GM21528 (cell line): ENCODE measurements at regions not wholly inside any gene's neighbourhood (a gene's known extent, or its start where the extent isn't known, plus 50 kb on each side); places are given as distances from the start of the nearest gene placed in this dataset.
"Not testable (repeated sequence)": the region's sequence is repeated elsewhere in the genome, so short reads cannot be mapped to it uniquely, and the experiment has no call there.

Source experiments
- ATAC-seq: cut with Tn5 transposase; IDR thresholded peaks from one replicate; pipeline ENCODE4 v1.9.1; 2021; ENCODE audit warnings: mild to moderate bottlenecking, moderate library complexity; ENCODE audit not compliant: unreplicated experiment, low FRiP score

DNA sequence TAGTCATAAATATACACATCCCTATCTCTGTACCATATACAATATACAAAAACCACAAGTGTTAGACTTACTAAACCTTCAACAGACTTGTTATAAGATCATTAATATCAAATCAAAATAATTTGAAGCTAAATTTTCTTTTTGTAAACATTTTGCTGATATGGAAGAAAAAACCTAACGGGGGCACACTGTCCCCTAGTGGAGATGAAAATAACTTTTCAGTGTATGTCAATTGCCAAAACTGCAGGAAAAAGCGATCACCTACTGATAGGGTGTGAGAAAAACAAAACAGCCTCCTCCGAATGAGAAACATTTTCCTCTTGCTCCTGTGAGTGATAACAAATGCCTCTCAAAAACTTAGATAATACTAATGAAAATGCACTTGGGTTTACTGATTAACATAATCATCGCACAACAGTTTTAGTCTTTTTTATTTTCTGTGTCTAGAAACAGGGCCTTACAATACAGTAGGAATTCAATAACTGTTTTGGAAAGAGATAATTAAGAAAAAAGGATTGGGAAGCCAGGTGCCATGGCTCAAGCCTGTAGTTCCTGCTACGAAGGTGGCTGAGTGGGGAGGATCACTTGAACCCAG, 322.7 kb downstream of the CRPPA start:
- no peak for ATAC-seq

DNA sequence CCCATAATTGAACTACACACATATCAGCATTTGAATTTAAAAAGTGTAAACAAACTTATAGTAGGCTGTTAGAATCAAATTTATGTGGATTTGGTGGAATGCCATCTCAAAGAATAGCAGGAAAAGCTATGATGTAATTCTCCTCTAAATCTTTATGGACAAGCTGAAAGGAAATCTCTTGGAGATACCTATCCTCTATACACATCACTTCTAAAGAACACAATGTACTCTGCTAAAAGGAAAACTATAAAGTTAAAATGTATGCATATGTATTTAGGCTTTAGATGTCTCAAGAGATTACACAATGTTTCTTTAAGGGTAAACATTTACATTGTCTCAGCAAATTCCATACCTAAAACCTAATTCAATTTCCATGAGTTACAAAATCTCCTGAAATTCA, 323.3 kb downstream of the CRPPA start:
- ATAC-seq = no peak

DNA sequence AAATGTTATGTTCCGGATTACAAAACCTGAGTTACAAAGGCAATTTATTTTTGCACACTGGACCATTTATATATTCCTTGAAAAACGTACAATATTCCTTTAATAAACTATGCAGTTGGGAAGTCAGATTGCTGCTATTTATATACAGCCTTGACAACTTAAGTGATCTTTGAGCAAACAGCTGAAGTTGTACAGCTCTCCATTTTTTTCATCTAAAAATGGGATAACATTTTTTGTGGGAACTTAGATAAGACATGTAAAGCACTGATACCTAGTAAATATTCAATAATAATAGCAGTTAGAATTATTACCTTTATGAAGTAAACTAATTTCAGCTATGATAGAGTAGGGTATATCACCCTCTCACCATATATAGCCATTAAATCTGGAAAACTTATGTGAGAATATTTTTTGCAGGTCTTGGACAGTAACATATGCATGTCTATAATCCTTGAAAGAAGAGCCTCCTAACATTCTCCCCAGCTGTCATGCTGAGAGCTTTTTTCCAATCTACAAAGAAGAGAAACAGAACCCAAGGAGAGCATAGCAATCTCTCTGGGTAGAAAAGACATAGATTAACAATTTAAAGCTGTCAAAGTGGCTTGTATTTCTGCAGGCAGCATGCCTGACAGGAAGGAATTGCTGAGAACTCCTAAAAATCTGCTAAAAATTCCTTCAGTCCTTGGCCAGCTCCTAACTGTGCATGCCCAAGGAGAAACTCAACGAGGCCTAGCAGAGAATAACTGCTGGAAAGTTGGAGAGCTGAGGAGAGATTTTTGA, 326.0 kb downstream of the CRPPA start:
- ATAC-seq = no peak

DNA sequence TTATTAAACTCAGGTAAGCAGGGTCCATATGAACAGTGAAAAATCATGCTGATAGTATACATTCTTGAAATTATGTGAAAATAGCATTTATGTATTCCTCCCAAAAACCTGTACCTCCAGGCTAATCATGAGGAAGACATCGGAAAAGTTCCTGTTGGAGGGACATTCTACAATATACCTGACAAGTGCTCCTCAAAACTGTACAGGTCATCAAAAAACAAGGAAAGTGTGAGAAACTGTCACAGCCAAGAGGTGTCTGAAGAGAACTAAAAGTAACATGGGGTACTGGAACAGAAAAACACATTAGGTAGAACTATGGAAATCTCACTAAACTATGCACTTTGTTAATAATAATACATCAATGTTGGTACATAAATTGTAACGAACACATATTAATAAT, 326.7 kb downstream of the CRPPA start:
- ATAC-seq = no peak

DNA sequence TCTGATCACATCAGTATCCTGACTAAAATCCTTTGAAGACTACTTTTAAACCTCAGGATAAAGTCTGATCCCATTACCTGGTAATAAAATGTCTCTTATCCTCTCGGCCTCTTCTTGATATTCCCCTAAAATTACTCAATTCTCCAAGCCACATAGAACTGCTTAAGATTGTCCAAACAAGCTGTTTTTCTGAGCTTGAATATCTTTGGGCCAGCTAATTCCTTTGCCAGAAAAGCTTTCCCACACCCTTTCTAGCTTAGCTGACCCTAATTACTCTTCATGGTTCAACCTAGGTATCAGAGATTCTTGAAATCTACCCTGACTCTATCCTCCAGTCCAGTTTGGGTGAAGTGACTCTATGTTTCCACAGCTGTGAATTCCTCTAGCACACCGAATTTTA, 328.6 kb downstream of the CRPPA start:
- ATAC-seq = no peak

DNA sequence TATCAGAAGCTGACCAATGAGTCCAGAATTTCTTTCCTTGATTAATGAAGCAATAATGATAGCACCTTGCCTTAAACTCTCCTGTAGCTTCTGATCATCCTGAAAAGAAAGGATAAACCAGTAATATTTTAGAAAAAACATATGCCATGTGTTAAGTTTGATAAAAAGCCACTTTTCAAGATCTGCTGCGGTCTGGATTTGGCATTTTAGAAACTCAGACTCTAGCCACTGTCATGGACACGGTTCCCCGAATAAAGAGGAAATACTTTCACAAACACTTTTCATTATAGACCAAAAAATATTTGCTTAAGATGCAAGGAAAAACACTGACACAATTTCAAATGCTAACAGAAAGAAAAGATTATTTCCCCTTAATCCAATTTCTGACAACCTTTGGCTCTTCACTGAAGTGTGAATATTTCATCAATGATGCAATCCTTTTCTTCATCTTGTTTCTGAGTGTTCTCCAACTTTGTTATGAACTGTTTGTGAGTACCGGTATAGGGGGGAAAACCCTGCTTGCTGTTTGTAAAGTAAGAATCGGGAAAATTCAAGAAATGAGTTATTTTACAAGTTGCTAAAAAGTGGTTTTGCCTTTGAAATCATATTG, 329.5 kb downstream of the CRPPA start:
- no peak for ATAC-seq

DNA sequence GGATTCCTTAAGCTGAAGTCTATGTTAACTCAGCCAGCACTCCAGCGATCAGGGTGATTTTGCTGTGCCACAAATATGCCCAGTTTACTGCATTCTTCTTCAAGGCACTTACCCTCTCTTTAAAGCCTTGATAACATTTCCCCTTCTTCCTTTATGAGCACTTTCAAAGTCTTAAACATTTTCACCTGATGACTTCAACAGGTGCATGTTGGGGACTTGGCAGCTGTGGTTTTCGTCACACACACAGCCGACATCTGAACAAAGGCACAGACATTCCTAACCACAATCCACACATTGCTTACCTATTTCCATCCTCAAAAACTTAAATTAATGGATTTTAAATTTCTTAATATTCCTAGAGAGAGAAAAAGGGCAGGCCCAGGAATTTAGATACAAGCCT, 331.5 kb downstream of the CRPPA start:
- no peak for ATAC-seq

DNA sequence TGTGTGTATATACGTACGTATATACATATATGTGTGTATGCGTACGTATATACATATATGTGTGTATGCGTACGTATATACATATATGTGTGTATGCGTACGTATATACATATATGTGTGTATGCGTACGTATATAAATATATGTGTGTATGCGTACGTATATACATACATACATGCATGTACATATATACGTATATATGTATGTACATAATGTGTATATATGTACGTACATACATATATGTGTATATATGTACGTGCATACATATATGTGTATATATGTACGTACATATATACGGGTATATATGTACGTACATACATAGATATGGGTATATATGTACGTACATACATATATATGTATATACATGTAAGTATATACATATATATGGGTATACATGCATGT, 332.1 kb downstream of the CRPPA start:
- no peak for ATAC-seq

DNA sequence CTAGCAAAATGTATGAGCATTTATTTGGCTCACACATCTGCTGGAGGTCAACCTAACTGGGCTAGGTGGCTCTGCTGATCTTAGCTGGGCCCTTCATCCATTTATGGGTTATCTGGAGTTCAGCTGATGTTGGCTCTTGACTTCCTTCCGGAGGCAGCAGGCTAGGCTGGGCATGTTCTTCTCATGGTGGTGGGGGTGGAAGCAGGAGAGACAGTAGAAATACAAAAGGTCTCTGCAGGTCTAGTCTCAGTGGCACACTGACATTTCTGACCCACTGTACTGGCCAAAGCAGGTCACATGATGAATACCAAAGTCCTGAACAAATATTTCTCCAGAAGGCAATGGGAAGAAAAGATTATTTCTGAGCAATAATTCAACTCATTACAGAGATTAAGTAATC, 334.6 kb downstream of the CRPPA start:
- ATAC-seq = no peak

DNA sequence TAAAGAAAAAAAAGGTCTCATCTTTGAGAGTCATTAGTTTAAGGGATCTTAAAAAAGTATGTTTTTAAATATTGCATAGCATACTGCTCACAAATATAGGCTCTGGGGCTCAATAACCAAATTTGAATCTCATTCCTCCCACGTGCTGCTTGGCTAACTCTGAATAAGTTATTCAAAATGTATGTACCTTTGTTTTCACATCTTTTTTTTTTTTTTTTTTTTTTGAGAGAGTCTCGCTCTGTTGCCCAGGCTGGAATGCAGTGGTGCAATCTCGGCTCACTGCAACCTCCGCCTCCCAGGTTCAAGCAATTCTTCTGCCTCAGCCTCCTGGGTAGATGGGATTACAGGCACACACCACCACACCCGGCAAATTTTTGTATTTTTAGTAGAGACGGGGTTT, 335.6 kb downstream of the CRPPA start:
- not testable (repeated sequence) for ATAC-seq

DNA sequence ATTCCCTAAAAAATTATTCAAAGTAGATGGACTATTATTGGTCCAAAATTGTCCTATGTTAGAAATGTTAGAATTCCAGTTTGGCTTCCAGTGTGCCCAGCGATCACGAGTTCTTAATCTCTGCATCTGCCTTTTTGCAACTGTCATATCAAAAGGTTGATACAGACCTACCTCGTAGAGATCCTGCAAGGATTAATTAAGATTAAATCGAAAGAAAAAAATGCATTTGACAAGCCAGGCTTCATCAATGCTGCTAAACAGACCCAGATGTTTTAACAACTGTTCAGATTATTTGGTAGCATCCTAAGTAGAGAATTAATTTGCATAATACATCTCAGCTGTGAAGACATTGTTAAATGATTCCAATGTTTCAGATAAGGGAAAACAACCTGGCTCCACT, 336.5 kb downstream of the CRPPA start:
- ATAC-seq = no peak

DNA sequence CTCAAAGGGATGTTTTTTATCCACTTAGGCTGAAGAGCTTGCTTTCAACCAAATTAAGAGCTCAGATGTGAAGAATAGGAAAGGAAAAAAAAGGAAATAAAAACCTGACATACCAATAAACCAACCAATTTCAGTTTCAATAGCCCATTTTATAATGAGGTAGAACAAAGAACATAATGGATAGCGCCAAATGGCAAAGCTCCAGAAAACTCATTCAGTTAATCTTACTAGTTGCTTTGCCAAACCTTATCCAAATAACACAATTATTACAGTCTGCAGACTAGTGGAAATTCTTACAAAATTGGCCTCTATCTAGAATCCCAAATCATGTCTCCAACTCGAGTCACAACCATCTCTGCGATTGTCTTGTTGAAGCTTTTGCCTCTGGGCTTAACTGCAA, 337.0 kb downstream of the CRPPA start:
- no peak for ATAC-seq

DNA sequence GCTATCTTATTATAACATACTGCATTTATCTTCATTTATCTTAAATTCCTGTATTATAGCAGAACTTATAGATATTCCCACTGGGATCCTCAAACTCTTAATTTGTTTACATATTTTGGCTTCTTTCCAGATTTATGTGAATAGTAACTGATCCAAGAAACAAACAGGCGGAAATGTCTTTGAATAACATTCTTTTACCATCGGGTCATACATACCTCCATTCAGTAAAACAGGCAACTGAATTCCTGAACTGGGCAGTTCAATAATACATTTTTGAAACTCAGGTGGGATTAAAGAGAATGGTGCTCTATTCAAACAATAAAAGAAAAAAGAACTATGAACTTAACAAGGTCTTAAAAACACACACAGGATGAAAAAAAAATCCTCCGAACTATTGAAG, 337.4 kb downstream of the CRPPA start:
- ATAC-seq = no peak

DNA sequence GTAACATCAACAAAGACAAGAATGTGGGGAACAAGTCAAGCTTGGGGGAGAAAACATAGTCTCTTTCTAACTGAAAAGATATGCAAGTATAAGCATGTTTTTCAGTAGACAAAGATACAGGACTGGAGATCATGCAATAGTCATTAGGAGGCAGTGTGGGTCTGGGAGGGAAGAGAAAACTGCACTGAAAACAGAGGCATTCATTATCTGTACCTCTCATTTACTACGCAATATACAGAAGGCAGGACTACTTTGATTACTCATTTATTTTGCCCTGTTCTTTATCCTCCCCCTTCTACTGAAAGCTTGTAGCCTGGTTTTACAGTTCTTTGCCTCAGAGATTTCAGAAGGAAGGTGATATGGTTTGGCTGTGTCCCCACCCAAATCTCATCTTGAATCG, 341.2 kb downstream of the CRPPA start:
- ATAC-seq = no peak

DNA sequence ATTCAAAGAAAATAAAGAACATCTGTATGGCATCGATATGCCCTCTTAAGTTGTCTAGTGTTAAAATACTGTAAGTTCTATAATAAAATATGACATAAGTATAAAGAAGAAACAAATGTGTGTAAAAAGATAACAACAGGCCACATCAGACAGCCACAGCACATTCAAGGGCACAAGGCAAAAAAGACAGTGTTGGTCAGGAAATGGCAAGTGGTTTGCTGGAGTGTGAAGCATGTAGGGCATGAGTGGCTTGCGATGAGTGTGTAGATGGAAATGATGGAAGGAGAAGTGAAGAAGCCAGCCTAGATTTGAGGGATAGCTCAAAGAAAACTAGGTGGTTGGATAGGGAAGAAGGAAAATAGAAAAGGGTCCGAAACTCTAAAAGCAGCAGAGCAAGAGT, 341.6 kb downstream of the CRPPA start:
- no peak for ATAC-seq

DNA sequence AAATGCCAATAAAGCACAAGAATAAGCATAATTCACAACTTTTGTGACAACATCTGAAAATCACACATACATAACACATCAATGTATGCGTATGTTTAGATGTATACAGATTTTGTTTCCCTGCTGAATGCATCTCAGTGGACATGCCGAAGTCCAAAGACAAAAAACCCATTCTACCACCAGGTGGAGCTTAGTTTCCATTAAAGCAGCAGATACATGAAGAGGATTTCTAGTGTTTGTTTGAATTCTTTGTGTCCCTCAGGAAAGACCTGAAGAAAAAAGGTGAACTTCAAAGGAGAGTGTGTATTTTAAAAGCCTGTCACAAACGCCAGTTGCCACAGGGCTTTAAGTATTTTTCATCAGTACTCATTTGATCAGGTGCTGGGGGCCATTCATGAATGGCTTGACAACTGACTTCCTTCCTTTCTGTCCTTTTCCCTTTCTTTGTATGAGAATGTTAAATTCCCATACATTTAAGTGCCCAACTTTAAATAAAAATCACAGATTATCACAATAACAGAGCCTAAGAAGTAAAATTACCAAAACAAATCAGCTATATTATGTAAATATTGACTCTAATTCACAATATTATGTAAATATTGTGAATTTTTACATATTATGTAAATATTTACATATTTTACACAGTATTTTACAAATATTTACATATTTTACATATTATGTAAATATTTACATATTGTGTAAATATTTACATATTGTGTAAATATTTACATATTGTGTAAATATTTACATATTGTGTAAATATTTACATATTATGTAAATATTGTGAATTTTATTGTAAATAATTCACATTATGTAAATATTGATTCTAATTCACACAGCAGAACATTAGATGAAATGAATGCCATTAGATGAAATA, 343.0 kb downstream of the CRPPA start:
- peak; percentile 69 for ATAC-seq

DNA sequence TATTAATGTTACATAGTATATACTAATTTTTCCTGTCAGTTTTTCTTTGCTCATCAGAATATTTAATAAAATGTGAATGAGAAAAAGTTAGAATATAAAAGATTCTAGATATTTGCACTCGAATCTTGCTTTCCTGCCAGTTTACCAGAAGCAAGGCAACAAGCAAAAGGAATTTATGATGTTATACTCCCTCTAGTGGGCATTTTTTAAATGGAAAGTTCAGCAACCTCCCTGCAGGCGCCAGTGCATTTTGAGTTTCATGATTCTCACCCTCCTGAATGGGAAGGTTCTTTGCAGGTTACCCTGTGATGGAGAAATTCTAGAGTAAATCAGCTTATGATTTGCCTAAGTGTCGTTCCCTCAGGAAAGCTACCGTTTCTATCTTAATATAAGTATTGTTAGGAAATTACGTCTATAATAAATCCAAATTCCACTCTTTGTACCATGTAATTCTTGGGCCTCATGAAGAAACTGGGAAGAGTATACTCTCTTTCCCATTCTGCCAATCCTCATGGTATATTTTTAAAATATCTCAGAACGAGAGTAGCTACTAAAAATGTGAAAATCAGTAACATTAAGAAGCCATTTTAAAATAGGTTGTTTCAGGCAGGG, 350.0 kb downstream of the CRPPA start:
- peak; percentile 85 for ATAC-seq

DNA sequence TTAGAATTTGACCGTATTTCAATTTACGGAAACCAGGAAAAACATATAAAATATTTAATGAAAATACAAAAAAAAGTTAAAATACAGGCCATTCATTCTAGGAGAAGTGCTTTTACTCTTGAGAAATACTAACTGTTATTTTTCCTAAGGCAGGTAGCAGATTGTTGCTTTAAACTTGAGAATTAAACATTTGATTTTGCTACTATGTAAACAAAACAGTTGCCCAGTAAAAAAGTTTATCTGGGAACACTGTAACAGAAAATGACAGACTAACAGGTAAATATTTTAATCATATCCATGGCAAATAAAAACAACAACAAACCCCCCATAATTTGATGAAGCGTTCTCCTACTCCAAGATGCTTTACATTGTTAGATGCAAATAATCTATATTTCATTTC, 350.5 kb downstream of the CRPPA start:
- ATAC-seq = no peak

DNA sequence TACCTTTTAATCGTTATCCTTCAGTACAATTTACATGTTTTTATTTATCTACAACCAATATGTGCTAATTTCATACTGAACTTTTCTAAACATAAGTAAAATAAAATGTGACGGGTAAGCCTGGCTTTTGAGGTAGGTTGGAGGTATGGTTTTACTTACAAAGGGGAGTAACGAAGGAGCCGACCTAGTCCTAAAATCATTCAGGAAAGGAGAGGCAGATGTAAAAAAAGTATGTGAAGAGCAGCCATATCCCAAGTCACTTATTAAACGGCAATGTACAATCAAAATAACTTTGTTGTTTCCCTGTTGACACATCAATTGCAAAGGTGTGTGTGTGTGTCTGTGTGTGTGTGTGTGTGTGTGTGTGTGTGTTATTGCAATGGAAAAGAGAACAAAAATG, 351.3 kb downstream of the CRPPA start:
- no peak for ATAC-seq

DNA sequence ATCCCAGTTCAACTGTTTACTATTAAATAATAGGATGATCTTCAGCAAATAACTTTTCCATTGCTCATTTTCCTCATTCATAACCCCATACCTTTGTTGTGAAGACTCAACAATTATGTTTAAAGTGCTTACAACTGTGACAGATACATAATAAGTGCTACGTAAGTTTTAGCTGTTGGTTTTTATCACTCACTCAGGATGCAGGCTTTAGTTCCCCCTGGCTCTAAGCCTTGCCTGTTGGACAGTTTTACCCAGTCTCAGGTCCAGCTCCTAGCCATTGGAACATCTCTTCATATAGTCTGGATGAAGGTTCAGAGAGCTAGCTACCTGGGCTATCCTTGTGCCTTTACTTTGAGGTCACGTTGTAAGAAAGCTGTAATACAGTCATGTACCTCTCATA, 353.2 kb downstream of the CRPPA start:
- no peak for ATAC-seq

DNA sequence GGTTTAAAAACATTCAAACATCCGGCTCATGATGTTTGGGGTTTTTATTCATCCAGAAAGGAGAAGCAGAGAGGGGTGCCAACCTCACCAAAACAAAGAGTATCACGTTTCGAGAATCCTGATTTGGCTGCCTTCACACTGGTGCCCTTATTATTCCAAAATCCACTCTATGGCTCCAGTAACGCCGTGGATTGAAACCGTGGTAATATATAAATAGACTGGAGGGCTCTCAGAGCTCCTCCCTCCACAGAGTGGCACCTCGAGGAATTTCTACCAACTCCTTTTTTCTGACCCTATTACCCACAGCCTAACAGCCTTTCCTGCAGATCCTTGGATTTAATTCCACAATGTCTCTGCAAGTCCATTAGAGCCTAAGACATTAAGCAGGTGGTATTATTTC, 353.6 kb downstream of the CRPPA start:
- ATAC-seq = no peak
